ENCODE measurements at regions not wholly inside any gene's neighbourhood (a gene's known extent, or its start where the extent isn't known, plus 50 kb on each side); places are given as distances from the start of the nearest gene placed in this dataset.

DNA sequence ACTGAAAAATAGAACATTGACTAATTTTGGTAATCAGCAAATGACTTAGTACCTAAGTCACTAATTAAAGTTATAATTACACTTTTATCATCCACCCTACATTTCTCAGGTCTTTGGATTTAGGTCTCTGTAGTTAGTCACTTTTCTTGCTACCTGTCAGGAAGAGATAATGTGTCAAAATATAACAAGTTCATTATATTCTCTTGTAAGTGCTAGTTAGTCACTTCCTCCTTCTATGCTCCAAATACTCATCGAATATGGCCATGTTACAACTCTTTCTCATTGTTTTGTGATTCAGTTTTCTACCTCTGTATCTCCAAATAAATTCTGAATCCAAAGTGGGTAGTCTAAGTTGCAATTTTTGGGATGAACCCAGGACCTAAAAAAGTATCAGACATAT lies 163.5 kb upstream of the KIF2B start:
- H3K4me1 Mint-ChIP-seq = peaks cover 7% of the 10 kb centered on the region
- no peaks in the 10 kb centered on the region for H3K9me3 Mint-ChIP-seq
- no peak overlapping the region for H3K4me3 Mint-ChIP-seq
- no peaks in the 10 kb centered on the region for H3K27me3 Mint-ChIP-seq (ENCODE audit: low read depth)
- DNase-seq (ENCODE audit: low spot score in 2 of 2, unreplicated experiment in 2 of 2) = no peak
- no peak overlapping the region for H3K27ac Mint-ChIP-seq
- no peaks in the 10 kb centered on the region for H3K36me3 Mint-ChIP-seq
- TF ChIP-seq CTCF (IDR thresholded peaks at IDR 0.05; ENCODE audit: unreplicated experiment) = no peak

DNA sequence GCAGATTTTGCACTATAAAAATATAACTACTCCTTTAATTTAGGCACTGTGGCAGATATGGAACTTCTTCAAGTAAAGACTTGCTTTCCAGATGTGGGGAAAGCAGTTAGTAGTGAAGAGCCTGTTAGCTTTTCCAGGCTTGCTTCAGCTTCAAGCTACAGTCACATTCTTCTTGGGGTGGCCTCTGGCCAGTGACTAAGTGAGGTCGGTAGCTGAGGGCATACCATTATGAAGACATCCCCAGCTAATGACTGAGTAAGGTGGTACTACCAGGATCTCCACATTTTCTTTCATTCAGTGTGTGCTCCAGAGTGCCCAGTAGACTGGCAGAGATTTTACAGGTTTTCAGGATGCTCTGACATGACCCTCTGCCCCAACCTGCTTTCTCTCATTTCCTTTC lies 167.1 kb upstream of the KIF2B start:
- TF ChIP-seq CTCF (IDR thresholded peaks at IDR 0.05; ENCODE audit: unreplicated experiment) = no peak
- Mint-ChIP-seq H3K4me3 (no peak overlapping the region), H3K27me3 (ENCODE audit: low read depth) (no peaks in the 10 kb centered on the region), H3K27ac (no peak overlapping the region), H3K36me3 (no peaks in the 10 kb centered on the region), H3K9me3 (no peaks in the 10 kb centered on the region), H3K4me1 (peaks cover 2% of the 10 kb centered on the region)
- DNase-seq (ENCODE audit: low spot score in 2 of 2, unreplicated experiment in 2 of 2) = no peak

- peaks cover 2% of the 10 kb centered on the region for H3K4me1 Mint-ChIP-seq
- H3K27ac Mint-ChIP-seq = no peak overlapping the region
- H3K4me3 Mint-ChIP-seq = no peak overlapping the region
- no peak for TF ChIP-seq CTCF (IDR thresholded peaks at IDR 0.05; ENCODE audit: unreplicated experiment)
- DNase-seq (ENCODE audit: low spot score in 2 of 2, unreplicated experiment in 2 of 2) = no peak
- H3K9me3 Mint-ChIP-seq = peaks cover 17% of the 10 kb centered on the region
- H3K36me3 Mint-ChIP-seq = no peaks in the 10 kb centered on the region
- H3K27me3 Mint-ChIP-seq (ENCODE audit: low read depth) = no peaks in the 10 kb centered on the region
Measured at GRCh38 chr17:53649201-53649600, 173.5 kb upstream of the KIF2B start.

- no peaks in the 10 kb centered on the region for H3K27me3 Mint-ChIP-seq (ENCODE audit: low read depth)
- no peaks in the 10 kb centered on the region for H3K36me3 Mint-ChIP-seq
- TF ChIP-seq CTCF (IDR thresholded peaks at IDR 0.05; ENCODE audit: unreplicated experiment) = no peak
- no peak for DNase-seq (ENCODE audit: low spot score in 2 of 2, unreplicated experiment in 2 of 2)
- H3K4me3 Mint-ChIP-seq = no peak overlapping the region
- no peak overlapping the region for H3K27ac Mint-ChIP-seq
- peaks cover 33% of the 10 kb centered on the region for H3K9me3 Mint-ChIP-seq
- H3K4me1 Mint-ChIP-seq = no peaks in the 10 kb centered on the region
Measured at GRCh38 chr17:53646835-53647234, 175.9 kb upstream of the KIF2B start.

DNA sequence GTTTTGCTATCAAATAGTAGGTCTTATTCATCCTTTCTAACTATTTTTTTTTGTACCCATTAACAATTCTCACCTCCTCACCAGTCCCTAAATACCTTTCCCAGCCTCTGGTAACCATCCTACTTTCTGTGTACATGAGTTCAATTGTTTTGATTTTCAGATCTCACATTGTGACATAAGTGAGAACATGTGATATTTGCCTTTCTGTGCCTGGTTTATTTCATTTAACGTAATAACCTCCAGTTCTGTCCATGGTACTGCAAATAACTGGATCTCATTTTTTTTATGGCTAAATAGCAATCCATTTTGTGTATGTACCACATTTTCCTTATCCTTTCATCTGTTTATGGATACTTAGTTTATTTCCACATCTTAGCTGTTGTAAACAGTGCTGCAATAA lies 181.9 kb upstream of the KIF2B start:
- Mint-ChIP-seq H3K4me1 (no peaks in the 10 kb centered on the region), H3K4me3 (no peak overlapping the region), H3K27me3 (ENCODE audit: low read depth) (no peaks in the 10 kb centered on the region), H3K9me3 (peaks cover 24% of the 10 kb centered on the region), H3K36me3 (no peaks in the 10 kb centered on the region), H3K27ac (no peak overlapping the region)
- no peak for TF ChIP-seq CTCF (IDR thresholded peaks at IDR 0.05; ENCODE audit: unreplicated experiment)
- DNase-seq (ENCODE audit: low spot score in 2 of 2, unreplicated experiment in 2 of 2) = no peak

GRCh38 chr17:53635444-53635843 lies 187.3 kb upstream of the KIF2B start:
- TF ChIP-seq CTCF (IDR thresholded peaks at IDR 0.05; ENCODE audit: unreplicated experiment) = no peak
- Mint-ChIP-seq H3K4me1 (peaks cover 7% of the 10 kb centered on the region), H3K27ac (no peak overlapping the region), H3K27me3 (ENCODE audit: low read depth) (no peaks in the 10 kb centered on the region), H3K4me3 (no peak overlapping the region), H3K9me3 (no peaks in the 10 kb centered on the region), H3K36me3 (no peaks in the 10 kb centered on the region)
- DNase-seq (ENCODE audit: low spot score in 2 of 2, unreplicated experiment in 2 of 2) = no peak

Data from mesothelial cell of epicardium (in vitro differentiated cells).